Neural cell (in vitro differentiated cells): ENCODE measurements at regions not wholly inside any gene's neighbourhood (a gene's known extent, or its start where the extent isn't known, plus 50 kb on each side); places are given as distances from the start of the nearest gene placed in this dataset.

Experiments used
- H2AFZ ChIP-seq: fragments of 200-600, 300-800 bp; sonication (generic), shearing (Covaris generic); 2 replicates; pipeline ENCODE4 v1.6.0; 2014; ENCODE audit warnings: low read depth, mild to moderate bottlenecking, antibody characterized with exemption, low read length, moderate library complexity
- H3F3A ChIP-seq: fragments of 200-600 bp; shearing (Covaris generic); 2 replicates; pipeline ENCODE4 v1.6.1; 2016; ENCODE audit warnings: mild to moderate bottlenecking, moderate library complexity, mixed read lengths, antibody characterized with exemption, low read length; ENCODE audit not compliant: insufficient read depth, poor library complexity, severe bottlenecking
- H3K27ac ChIP-seq: fragments of 200-600, 300-800 bp; sonication (generic), shearing (Covaris generic); 2 replicates; pipeline ENCODE4 v1.5.1; 2014; ENCODE audit warnings: mild to moderate bottlenecking, low read length, moderate library complexity
- H3K27me3 ChIP-seq: fragments of 300-800, 200-600 bp; sonication (generic), shearing (Covaris generic); 2 replicates; pipeline ENCODE4 v1.6.0; 2014; ENCODE audit warnings: mild to moderate bottlenecking, low read depth, low read length, moderate library complexity; ENCODE audit not compliant: insufficient read depth
- H3K36me3 ChIP-seq: fragments of 300-800, 200-600 bp; sonication (generic), shearing (Covaris generic); 2 replicates; pipeline ENCODE4 v1.5.1; 2014; ENCODE audit warnings: mild to moderate bottlenecking, antibody characterized with exemption, low read length, moderate library complexity; ENCODE audit not compliant: insufficient read depth
- H3K4me2 ChIP-seq: fragments of 300-800, 200-600 bp; sonication (generic), shearing (Covaris generic); 2 replicates; pipeline ENCODE4 v1.6.0; 2014; ENCODE audit warnings: mild to moderate bottlenecking, low read length
- H3K4me3 ChIP-seq: fragments of 300-800, 200-600 bp; sonication (generic), shearing (Covaris generic); 2 replicates; pipeline ENCODE4 v1.5.1; 2014; ENCODE audit warnings: mild to moderate bottlenecking, low read length, moderate library complexity
- H3K79me2 ChIP-seq: fragments of 200-600 bp; shearing (Covaris generic); replicated peaks from 2 replicates; pipeline ENCODE4 v1.6.0; 2014; ENCODE audit warnings: mild to moderate bottlenecking, low read length, moderate library complexity; ENCODE audit not compliant: insufficient read depth
- H3K9ac ChIP-seq: fragments of 300-800, 200-600 bp; sonication (generic), shearing (Covaris generic); 2 replicates; pipeline ENCODE4 v1.6.1; 2016; ENCODE audit warnings: mild to moderate bottlenecking, low read length, mixed read lengths
- H3K9me2 ChIP-seq: fragments of 200-600 bp; shearing (Covaris generic); 2 replicates; pipeline ENCODE4 v1.6.1; 2016; ENCODE audit warnings: mild to moderate bottlenecking, low read length, mixed read lengths; ENCODE audit not compliant: insufficient read depth
- H3K9me3 ChIP-seq: fragments of 200-600, 300-800 bp; sonication (generic), shearing (Covaris generic); 2 replicates; pipeline ENCODE4 v1.6.1; 2016; ENCODE audit warnings: mild to moderate bottlenecking, mixed run types, low read length, moderate library complexity, mixed read lengths
- H4K20me1 ChIP-seq: fragments of 200-600 bp; shearing (Covaris generic); 2 replicates; pipeline ENCODE4 v1.6.1; 2016; ENCODE audit warnings: mild to moderate bottlenecking, mixed run types; ENCODE audit not compliant: insufficient read depth
- CTCF ChIP-seq: fragments of 450-650 bp; IDR thresholded peaks from 2 replicates; pipeline ENCODE4 v1.5.1; 2014; ENCODE audit warnings: antibody characterized with exemption, mild to moderate bottlenecking, moderate library complexity; ENCODE audit not compliant: poor library complexity, severe bottlenecking
- EP300 ChIP-seq: fragments of 450-650 bp; conservative IDR thresholded peaks from 2 replicates; pipeline ENCODE4 v1.6.1; 2014; ENCODE audit warnings: antibody characterized with exemption, mild to moderate bottlenecking, moderate library complexity; ENCODE audit not compliant: poor library complexity, severe bottlenecking
- EZH2 ChIP-seq: fragments of 200-600, 300-800 bp; shearing (Covaris generic), sonication (generic); IDR thresholded peaks from 2 replicates; pipeline ENCODE4 v1.6.1; 2014; ENCODE audit warnings: antibody characterized with exemption, low read length, borderline replicate concordance, mild to moderate bottlenecking; ENCODE audit not compliant: insufficient read depth, poor library complexity, severe bottlenecking
- MXI1 ChIP-seq: fragments of 450-650 bp; conservative IDR thresholded peaks from 2 replicates; pipeline ENCODE4 v1.6.1; 2014; ENCODE audit warnings: antibody characterized with exemption, mild to moderate bottlenecking; ENCODE audit not compliant: poor library complexity, severe bottlenecking
- POLR2AphosphoS5 ChIP-seq: IDR thresholded peaks from 2 replicates; pipeline ENCODE4 v1.6.1; 2012
- RAD21 ChIP-seq: fragments of 450-650 bp; conservative IDR thresholded peaks from 2 replicates; pipeline ENCODE4 v1.6.1; 2014; ENCODE audit warnings: antibody characterized with exemption, mild to moderate bottlenecking, moderate library complexity
- REST ChIP-seq: IDR thresholded peaks from 2 replicates; pipeline ENCODE4 v1.6.1; 2012; ENCODE audit warnings: borderline replicate concordance
- SMC3 ChIP-seq: fragments of 450-650 bp; conservative IDR thresholded peaks from 2 replicates; pipeline ENCODE4 v1.6.1; 2014; ENCODE audit warnings: antibody characterized with exemption, mild to moderate bottlenecking, moderate library complexity; ENCODE audit not compliant: poor library complexity
- TAF1 ChIP-seq: IDR thresholded peaks from 2 replicates; pipeline ENCODE4 v1.6.1; 2012; ENCODE audit warnings: low read depth

GRCh38 chr5:158644301-158644700 is 455.4 kb downstream of the EBF1 start:
- Histone ChIP-seq H3K4me2 (no peak overlapping the region), H3K9ac (no peak overlapping the region), H4K20me1 (no peaks in the 10 kb centered on the region), H2AFZ (no peak overlapping the region), H3K4me3 (no peak overlapping the region), H3K79me2 (no peaks in the 10 kb centered on the region), H3K9me3 (no peaks in the 10 kb centered on the region), H3K27ac (no peak overlapping the region), H3K27me3 (no peaks in the 10 kb centered on the region), H3K9me2 (no peaks in the 10 kb centered on the region), H3K36me3 (no peaks in the 10 kb centered on the region), H3F3A (no peaks in the 10 kb centered on the region)
- no peak for TF ChIP-seq EZH2
- TF ChIP-seq SMC3: no peak
- TF ChIP-seq MXI1: no peak
- no peak for TF ChIP-seq POLR2AphosphoS5
- no peak for TF ChIP-seq REST
- TF ChIP-seq EP300: no peak
- no peak for TF ChIP-seq TAF1
- no peak for TF ChIP-seq CTCF
- TF ChIP-seq RAD21: no peak

- Histone ChIP-seq H3K9me2 (no peaks in the 10 kb centered on the region), H4K20me1 (no peaks in the 10 kb centered on the region), H2AFZ (no peak overlapping the region), H3K79me2 (no peaks in the 10 kb centered on the region), H3K27me3 (no peaks in the 10 kb centered on the region), H3K9me3 (no peaks in the 10 kb centered on the region), H3K4me2 (no peak overlapping the region), H3K27ac (no peak overlapping the region), H3F3A (no peaks in the 10 kb centered on the region), H3K9ac (no peak overlapping the region), H3K36me3 (no peaks in the 10 kb centered on the region), H3K4me3 (no peak overlapping the region)
- no peak for TF ChIP-seq RAD21
- TF ChIP-seq TAF1: no peak
- TF ChIP-seq POLR2AphosphoS5: no peak
- no peak for TF ChIP-seq MXI1
- TF ChIP-seq EZH2: no peak
- no peak for TF ChIP-seq REST
- no peak for TF ChIP-seq SMC3
- no peak for TF ChIP-seq EP300
- no peak for TF ChIP-seq CTCF
These were observed 455.9 kb downstream of the EBF1 start for GRCh38 chr5:158643840-158644239.
